Trophoblast cell (in vitro differentiated cells and primary cell): ENCODE measurements at regions not wholly inside any gene's neighbourhood (a gene's known extent, or its start where the extent isn't known, plus 50 kb on each side); places are given as distances from the start of the nearest gene placed in this dataset.

Experiments
- DNase-seq, 2 donors: peaks; one replicate each; pipeline ENCODE4 v3.0.0-alpha.2; 2016
- H2AFZ ChIP-seq: 2 replicates; pipeline ENCODE4 v1.6.1; 2013; ENCODE audit warnings: low read length, moderate library complexity, mild to moderate bottlenecking; ENCODE audit not compliant: insufficient read depth, poor library complexity
- H2AK5ac ChIP-seq: 2 replicates; pipeline ENCODE4 v1.6.1; 2013; ENCODE audit warnings: mild to moderate bottlenecking, low read length
- H2BK120ac ChIP-seq: 2 replicates; pipeline ENCODE4 v1.6.1; 2013; ENCODE audit warnings: low read length, mild to moderate bottlenecking, moderate library complexity; ENCODE audit not compliant: insufficient read depth, poor library complexity
- H2BK12ac ChIP-seq: 2 replicates; pipeline ENCODE4 v1.6.1; 2013; ENCODE audit warnings: mild to moderate bottlenecking, low read length, moderate library complexity
- H2BK5ac ChIP-seq: 2 replicates; pipeline ENCODE4 v1.6.1; 2013; ENCODE audit warnings: low read length, low read depth, moderate library complexity, mild to moderate bottlenecking; ENCODE audit not compliant: poor library complexity
- H3K14ac ChIP-seq: 2 replicates; pipeline ENCODE4 v1.6.1; 2013; ENCODE audit warnings: mild to moderate bottlenecking, low read length
- H3K18ac ChIP-seq: 2 replicates; pipeline ENCODE4 v1.6.1; 2013; ENCODE audit warnings: mild to moderate bottlenecking, low read length
- H3K23ac ChIP-seq: 2 replicates; pipeline ENCODE4 v1.6.1; 2013; ENCODE audit warnings: low read length
- H3K27ac ChIP-seq: 2 replicates; pipeline ENCODE4 v1.5.1; 2013; ENCODE audit warnings: low read depth, mild to moderate bottlenecking, inconsistent platforms, low read length, moderate library complexity
- H3K27me3 ChIP-seq: 2 replicates; pipeline ENCODE4 v1.6.1; 2013; ENCODE audit warnings: inconsistent platforms, mild to moderate bottlenecking, low read length, moderate library complexity; ENCODE audit not compliant: insufficient read depth
- H3K36me3 ChIP-seq, 2 experiments: 1 replicate in 1 of 2; 2 replicates in 1 of 2; pipeline ENCODE4 v1.6.1; 2013; ENCODE audit warnings: low read length in 2 of 2, mild to moderate bottlenecking in 2 of 2, moderate library complexity in 1 of 2; ENCODE audit not compliant: insufficient read depth in 2 of 2, control insufficient read depth in 1 of 2
- H3K4ac ChIP-seq: 2 replicates; pipeline ENCODE4 v1.6.1; 2013; ENCODE audit warnings: low read depth, mild to moderate bottlenecking, low read length, moderate library complexity
- H3K4me1 ChIP-seq, 2 experiments: 1 replicate in 1 of 2; 2 replicates in 1 of 2; pipeline ENCODE4 v1.6.1; 2013; ENCODE audit warnings: low read length in 2 of 2, mild to moderate bottlenecking in 2 of 2, moderate library complexity in 1 of 2; ENCODE audit not compliant: insufficient read depth in 2 of 2, control insufficient read depth in 1 of 2
- H3K4me2 ChIP-seq: 2 replicates; pipeline ENCODE4 v1.6.1; 2013; ENCODE audit warnings: inconsistent platforms, mild to moderate bottlenecking, low read length, moderate library complexity
- H3K4me3 ChIP-seq: 2 replicates; pipeline ENCODE4 v1.5.1; 2013; ENCODE audit warnings: mild to moderate bottlenecking, low read depth, low read length, inconsistent platforms
- H3K79me1 ChIP-seq: one replicate; pipeline ENCODE4 v1.6.1; 2013; ENCODE audit warnings: low read length
- H3K79me2 ChIP-seq: 2 replicates; pipeline ENCODE4 v1.6.1; 2013; ENCODE audit warnings: low read length, mild to moderate bottlenecking; ENCODE audit not compliant: control insufficient read depth, insufficient read depth, poor library complexity
- H3K9ac ChIP-seq: 2 replicates; pipeline ENCODE4 v1.6.1; 2013; ENCODE audit warnings: mild to moderate bottlenecking, low read length
- H3K9me3 ChIP-seq: 2 replicates; pipeline ENCODE4 v1.6.1; 2013; ENCODE audit warnings: low read depth, mild to moderate bottlenecking, control low read depth, inconsistent platforms, low read length; ENCODE audit not compliant: insufficient read depth
- H4K12ac ChIP-seq: 2 replicates; pipeline ENCODE4 v1.6.1; 2013; ENCODE audit warnings: low read depth, mild to moderate bottlenecking, low read length, moderate library complexity
- H4K8ac ChIP-seq: 2 replicates; pipeline ENCODE4 v1.6.1; 2013; ENCODE audit warnings: low read depth, mild to moderate bottlenecking, low read length, moderate library complexity
- H4K91ac ChIP-seq: one replicate; pipeline ENCODE4 v1.6.1; 2013; ENCODE audit warnings: low read depth, mild to moderate bottlenecking, low read length, moderate library complexity
- WGBS: extraction: QIAGEN DNeasy Blood & Tissue Kit; methylation state at CpG from one replicate; pipeline ENCODE4 v1.1.7; 2013; ENCODE audit warnings: missing lambda C conversion rate; ENCODE audit not compliant: insufficient read length, insufficient coverage; ENCODE audit errors: extremely low coverage; 5-methylcytosine and 5-hydroxymethylcytosine counted together

GRCh38 chr2:226155093-226155875 is 644.3 kb downstream of the IRS1 start:
- H3K23ac ChIP-seq = no peak overlapping the region
- H2AFZ ChIP-seq = no peak overlapping the region
- no peak for DNase-seq
- no peak overlapping the region for H3K18ac ChIP-seq
- H2BK12ac ChIP-seq = no peak overlapping the region
- H4K8ac ChIP-seq = no peak overlapping the region
- H3K4me2 ChIP-seq = no peak overlapping the region
- no CpG with 5 or more reads among the region's 5 CpGs for WGBS
- H3K27ac ChIP-seq = no peak overlapping the region
- no peaks in the 10 kb centered on the region for H3K4me1 ChIP-seq
- H2BK120ac ChIP-seq = no peak overlapping the region
- H3K79me2 ChIP-seq = no peaks in the 10 kb centered on the region
- no peak overlapping the region for H2BK5ac ChIP-seq
- H3K9me3 ChIP-seq = no peaks in the 10 kb centered on the region
- H3K14ac ChIP-seq = no peak overlapping the region
- no peak overlapping the region for H3K9ac ChIP-seq
- H3K79me1 ChIP-seq = no peaks in the 10 kb centered on the region
- no peaks in the 10 kb centered on the region for H3K27me3 ChIP-seq
- no peaks in the 10 kb centered on the region for H3K36me3 ChIP-seq
- no peak overlapping the region for H4K12ac ChIP-seq
- no peak overlapping the region for H4K91ac ChIP-seq
- H3K4me3 ChIP-seq = no peak overlapping the region
- no peak overlapping the region for H3K4ac ChIP-seq
- no peak overlapping the region for H2AK5ac ChIP-seq

- Histone ChIP-seq H3K18ac (no peak overlapping the region), H3K4ac (no peak overlapping the region)
- WGBS = no CpG with 5 or more reads among the region's 3 CpGs
Measured at GRCh38 chr2:226154610-226155009, 645.0 kb downstream of the IRS1 start.

GRCh38 chr2:226153553-226153952 is 646.1 kb downstream of the IRS1 start:
- no peak overlapping the region for H2BK12ac ChIP-seq
- no peak overlapping the region for H4K8ac ChIP-seq
- no peaks in the 10 kb centered on the region for H3K79me1 ChIP-seq
- H3K4me2 ChIP-seq = no peak overlapping the region
- no peak overlapping the region for H4K12ac ChIP-seq
- WGBS = no CpG with 5 or more reads among the region's 3 CpGs
- H3K79me2 ChIP-seq = no peaks in the 10 kb centered on the region
- no peak overlapping the region for H2AK5ac ChIP-seq
- H3K27me3 ChIP-seq = no peaks in the 10 kb centered on the region
- H3K36me3 ChIP-seq = no peaks in the 10 kb centered on the region
- no peak for DNase-seq
- H3K18ac ChIP-seq = no peak overlapping the region
- no peak overlapping the region for H2AFZ ChIP-seq
- H3K23ac ChIP-seq = no peak overlapping the region
- no peaks in the 10 kb centered on the region for H3K9me3 ChIP-seq
- no peaks in the 10 kb centered on the region for H3K4me1 ChIP-seq
- no peak overlapping the region for H3K27ac ChIP-seq
- H4K91ac ChIP-seq = no peak overlapping the region
- no peak overlapping the region for H3K4ac ChIP-seq
- no peak overlapping the region for H2BK120ac ChIP-seq
- no peak overlapping the region for H3K9ac ChIP-seq
- no peak overlapping the region for H3K4me3 ChIP-seq
- H2BK5ac ChIP-seq = no peak overlapping the region
- H3K14ac ChIP-seq = no peak overlapping the region

More at GRCh38 chr2:226154610-226155009, 645.0 kb downstream of the IRS1 start:
- Histone ChIP-seq H4K8ac (no peak overlapping the region), H3K79me1 (no peaks in the 10 kb centered on the region), H3K9me3 (no peaks in the 10 kb centered on the region), H3K4me1 (no peaks in the 10 kb centered on the region), H4K12ac (no peak overlapping the region), H2AFZ (no peak overlapping the region), H3K79me2 (no peaks in the 10 kb centered on the region), H3K4me2 (no peak overlapping the region), H2BK5ac (no peak overlapping the region), H3K9ac (no peak overlapping the region), H4K91ac (no peak overlapping the region), H2BK12ac (no peak overlapping the region), H3K23ac (no peak overlapping the region), H3K4me3 (no peak overlapping the region), H3K14ac (no peak overlapping the region), H3K27me3 (no peaks in the 10 kb centered on the region), H2BK120ac (no peak overlapping the region), H2AK5ac (no peak overlapping the region), H3K27ac (no peak overlapping the region), H3K36me3 (no peaks in the 10 kb centered on the region)
- no peak for DNase-seq

GRCh38 chr2:226151157-226151556 is 648.5 kb downstream of the IRS1 start:
- Histone ChIP-seq H2BK120ac (no peak overlapping the region), H3K23ac (no peak overlapping the region), H4K12ac (no peak overlapping the region), H3K9ac (no peak overlapping the region), H2AFZ (no peak overlapping the region), H3K4ac (no peak overlapping the region), H2BK12ac (no peak overlapping the region), H3K9me3 (no peaks in the 10 kb centered on the region), H3K27me3 (no peaks in the 10 kb centered on the region), H2BK5ac (no peak overlapping the region), H3K79me2 (no peaks in the 10 kb centered on the region), H4K8ac (no peak overlapping the region), H3K4me2 (no peak overlapping the region), H3K36me3 (no peaks in the 10 kb centered on the region), H3K79me1 (no peaks in the 10 kb centered on the region), H4K91ac (no peak overlapping the region), H2AK5ac (no peak overlapping the region), H3K18ac (no peak overlapping the region), H3K27ac (no peak overlapping the region), H3K14ac (no peak overlapping the region), H3K4me3 (no peak overlapping the region), H3K4me1 (no peaks in the 10 kb centered on the region)
- no peak for DNase-seq
- no CpG with 5 or more reads among the region's 1 CpG for WGBS
